SK-N-SH (cell line): ENCODE measurements at regions not wholly inside any gene's neighbourhood (a gene's known extent, or its start where the extent isn't known, plus 50 kb on each side); places are given as distances from the start of the nearest gene placed in this dataset.

Experiments used
- small RNA-seq, 7 experiments: library from RNA; depleted of rRNA; stranded (forward); fragments of <200 nt; gene quantifications; one replicate each; pipeline ENCODE3, GENCODE V24; 2012

Small RNAs in the stretch of these regions (small RNA-seq; reads per million reads assigned to genes)
- 0 reads per million in 7 experiments for gene RNU6-1031P
